HG03378 (cell line): ENCODE measurements at regions not wholly inside any gene's neighbourhood (a gene's known extent, or its start where the extent isn't known, plus 50 kb on each side); places are given as distances from the start of the nearest gene placed in this dataset.

Experiments used
- ATAC-seq: cut with Tn5 transposase; IDR thresholded peaks from one replicate; pipeline ENCODE4 v1.9.1; 2021; ENCODE audit warnings: mild to moderate bottlenecking, moderate library complexity; ENCODE audit not compliant: unreplicated experiment

DNA sequence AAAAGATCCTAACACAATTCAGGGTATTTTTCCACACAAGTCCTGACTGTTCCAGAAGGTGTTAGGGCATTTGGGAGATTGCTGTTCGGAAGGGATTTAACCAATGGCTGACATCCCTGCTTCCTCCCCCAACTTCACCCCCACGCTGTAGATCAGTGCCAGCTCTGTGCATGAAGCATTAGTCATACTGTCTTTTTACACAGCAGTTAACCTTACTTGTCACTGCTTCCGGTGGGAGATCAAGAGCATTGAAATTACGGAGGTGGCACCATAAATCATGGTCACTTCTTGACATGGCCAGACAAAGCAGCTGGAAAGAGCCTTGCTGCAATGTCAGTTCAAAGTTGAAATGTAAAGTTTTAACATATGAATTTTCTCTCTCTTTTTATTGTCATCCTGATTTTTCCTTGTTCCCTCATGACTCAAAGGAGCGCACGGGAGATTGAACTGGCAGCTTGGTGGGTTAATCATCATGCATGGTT lies 70.2 kb downstream of the HRH4 start:
- no peak for ATAC-seq

DNA sequence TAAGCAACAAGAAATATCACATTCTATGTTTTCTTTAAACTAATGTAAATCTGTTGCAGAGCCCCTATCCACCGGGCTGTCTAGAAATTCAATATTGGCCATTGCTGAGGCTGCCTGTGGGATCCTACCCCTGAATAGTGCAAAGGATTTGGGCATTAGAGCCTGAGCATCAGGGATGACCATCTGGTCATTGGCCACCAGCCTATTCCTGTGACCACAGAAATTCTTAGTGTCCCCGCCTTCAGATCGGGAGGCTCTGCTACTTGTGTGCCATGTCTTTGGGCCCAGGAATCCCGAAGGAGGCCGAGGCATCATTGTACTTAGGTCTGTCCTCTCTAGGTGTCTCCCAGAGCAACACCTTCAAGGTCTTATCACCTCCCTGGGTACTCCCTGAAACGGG lies 73.8 kb downstream of the HRH4 start:
- ATAC-seq, result no peak

DNA sequence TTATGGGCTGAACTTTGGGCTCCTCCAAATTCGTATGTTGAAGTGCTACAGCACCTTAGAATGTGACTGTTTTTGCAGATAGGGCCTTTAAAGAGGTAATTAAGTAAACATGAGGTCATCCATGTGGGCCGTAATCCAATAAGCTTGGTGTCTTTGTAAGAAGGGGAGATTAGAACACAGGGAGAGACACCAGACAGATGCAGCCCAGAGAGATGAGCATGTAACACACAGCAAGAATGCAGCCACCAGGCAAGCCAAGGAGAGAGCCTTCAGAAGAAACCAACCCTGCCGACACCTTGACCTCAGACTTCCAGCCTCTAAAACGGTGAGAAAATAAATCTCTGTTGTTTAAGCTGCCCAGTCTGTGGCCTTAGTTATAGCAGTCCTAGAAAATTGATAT lies 74.3 kb downstream of the HRH4 start:
- no peak for ATAC-seq

DNA sequence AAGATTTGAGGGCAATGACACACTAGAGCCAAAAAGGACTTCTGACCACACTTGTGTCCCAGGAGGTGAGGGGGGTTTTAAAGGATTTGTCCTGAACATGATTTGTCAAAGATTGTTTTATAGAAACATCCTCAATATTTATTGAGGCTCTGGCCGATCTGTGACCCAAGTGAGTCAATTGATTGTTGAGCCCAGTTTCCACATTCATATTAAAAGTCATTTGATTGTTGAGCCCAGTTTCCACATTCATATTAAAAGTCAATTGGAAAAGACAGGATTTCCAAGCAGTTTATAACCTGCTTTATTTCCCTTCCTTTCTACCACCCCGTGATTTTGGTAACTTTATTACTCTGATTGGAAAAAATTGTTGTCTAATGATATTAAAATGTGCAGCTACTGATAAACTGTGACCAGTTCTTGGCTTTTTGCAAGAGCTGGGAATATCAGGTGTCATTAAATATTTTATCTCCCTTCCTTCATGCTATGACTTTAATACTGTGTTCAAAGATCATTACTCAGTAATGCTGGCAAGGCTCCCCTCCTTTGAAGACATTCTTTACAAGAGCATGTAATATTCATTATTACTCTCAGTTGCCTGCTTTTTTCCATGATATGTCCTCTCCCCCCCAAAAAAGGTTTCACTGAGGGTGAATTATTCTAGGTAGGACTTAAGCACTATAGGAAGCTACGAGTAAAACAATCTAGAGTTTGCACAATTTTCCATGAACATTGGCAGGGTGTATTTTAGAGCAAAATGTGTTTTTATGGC lies 75.3 kb downstream of the HRH4 start:
- no peak for ATAC-seq

DNA sequence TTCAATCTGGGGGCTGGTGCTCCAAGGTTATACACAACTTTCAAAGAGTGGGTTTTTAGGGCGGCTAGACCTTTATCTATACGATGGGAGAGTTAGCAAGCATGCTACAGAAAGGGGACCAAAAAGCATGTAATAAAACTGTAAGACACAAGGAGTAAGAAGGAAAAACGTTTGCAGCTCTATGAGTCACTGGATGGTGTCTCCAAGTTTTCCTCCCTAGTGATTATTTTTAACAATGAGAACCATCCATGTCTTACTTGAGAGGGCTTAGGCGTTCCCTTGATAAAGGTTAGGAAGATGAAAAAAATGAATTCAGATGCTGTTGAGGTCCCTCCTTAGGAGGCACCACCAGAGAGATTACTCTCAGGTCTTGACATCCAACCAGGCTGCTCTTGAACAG lies 75.9 kb downstream of the HRH4 start:
- ATAC-seq, result no peak

DNA sequence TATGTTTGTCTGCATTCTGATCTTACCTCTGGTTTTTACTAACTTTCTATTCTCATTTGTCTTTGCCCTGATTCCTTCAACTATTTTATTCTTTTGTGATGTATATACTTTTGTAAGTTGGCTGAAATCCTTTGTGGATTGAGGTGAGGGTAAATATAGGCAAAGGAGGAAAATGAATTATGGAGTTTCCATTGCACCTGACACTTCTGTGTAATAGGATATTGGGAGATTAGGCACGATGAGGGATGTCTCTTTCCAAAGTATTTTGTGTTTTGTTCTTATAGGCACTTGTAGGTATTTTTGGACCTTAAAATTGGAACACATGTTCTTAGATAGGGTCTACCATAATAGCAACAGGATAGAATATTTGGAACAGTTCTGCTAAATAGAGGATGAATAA lies 76.4 kb downstream of the HRH4 start:
- no peak for ATAC-seq

- no peak for ATAC-seq
Measured at GRCh38 chr18:24538414-24539264, 78.2 kb downstream of the HRH4 start.

DNA sequence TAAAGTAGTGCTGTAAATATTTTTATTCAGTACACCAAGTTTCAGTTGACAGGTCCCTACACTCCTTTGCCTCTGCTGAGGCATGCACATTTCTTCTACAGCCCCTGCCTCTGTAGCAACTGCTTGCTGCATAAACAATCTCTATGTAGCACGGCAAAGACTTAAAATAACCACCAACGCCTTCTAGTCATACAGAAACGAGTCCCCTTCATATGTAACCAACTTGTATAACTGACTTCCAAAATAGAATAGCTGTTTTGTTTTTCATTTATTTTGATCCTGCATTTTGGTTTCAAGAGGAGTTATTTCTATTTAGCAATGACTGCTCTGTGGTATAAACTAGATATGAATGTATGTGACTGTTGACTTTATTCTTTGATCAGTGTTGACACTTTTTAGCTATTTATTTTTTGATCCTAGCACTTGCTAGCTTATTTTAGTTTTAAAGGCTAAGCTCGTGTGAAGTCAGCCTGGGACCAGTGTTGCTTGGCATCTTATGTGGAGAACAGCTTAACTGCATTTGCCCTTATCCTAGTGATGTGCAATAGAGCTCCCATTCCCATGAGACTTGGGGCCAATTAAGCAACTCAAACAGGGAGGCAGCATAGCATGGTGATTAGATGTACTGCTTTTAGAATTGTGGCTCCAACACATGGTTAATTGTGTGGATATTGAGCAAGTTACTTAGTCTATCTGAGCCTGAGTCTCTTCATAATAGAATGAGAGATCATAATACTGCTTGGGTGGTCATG lies 79.6 kb downstream of the HRH4 start:
- no peak for ATAC-seq

GRCh38 chr18:24540896-24541295 lies 80.5 kb downstream of the HRH4 start:
- no peak for ATAC-seq

DNA sequence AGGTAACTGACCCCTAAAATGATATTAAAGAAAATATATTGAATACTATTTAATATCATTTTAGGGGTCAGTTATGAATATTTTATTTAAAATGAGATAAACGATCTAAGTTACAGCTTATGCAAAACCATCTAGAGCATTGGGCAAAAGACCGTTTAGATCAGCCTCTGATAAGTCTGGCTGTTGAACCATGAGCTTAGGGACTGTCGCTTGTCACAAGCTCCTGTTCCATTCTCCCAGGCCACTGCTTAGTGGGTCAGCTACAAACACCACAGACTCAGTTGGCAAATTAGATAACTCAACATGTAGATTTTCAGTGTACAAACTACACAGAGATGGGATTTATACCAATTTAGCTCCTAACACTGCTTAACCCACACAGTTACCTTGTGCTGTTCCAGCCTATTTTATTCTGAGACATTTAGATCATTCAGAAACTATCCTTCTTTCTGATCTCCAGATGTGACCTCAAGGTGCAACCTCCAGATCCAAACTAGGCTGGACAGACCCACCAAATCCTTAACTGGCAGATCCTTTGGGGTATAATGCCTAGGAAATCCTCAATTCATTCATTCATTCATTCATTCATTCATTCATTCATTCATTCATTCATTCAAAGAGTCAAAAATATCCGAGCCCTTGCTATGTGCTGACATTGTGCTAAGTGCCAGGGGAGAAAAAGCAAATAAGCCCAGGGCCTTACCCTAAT lies 82.8 kb downstream of the HRH4 start:
- no peak for ATAC-seq

GRCh38 chr18:24543795-24544498 lies 83.5 kb downstream of the HRH4 start:
- ATAC-seq, result no peak

GRCh38 chr18:24544949-24545348 lies 84.5 kb downstream of the HRH4 start:
- ATAC-seq, result no peak

DNA sequence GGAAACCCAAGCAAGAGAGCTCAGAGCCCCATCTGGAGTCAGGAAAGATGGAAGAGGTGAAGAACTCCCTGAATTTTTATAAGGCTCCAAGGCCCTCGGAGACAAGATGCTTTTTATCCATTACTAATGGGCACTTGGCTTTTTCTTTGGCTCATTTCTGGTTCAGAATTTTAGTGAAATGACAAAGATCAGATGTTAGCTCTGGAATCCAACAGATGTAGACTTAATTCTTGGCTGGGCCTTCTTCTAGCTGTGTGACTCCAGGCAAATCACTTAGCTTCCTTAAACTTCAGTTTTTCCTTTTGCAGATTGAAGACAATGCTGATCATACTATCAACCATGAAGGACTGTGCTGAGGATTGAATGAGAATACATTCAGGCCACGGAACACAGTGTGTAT lies 85.2 kb downstream of the HRH4 start:
- ATAC-seq, result no peak

- ATAC-seq, result no peak
Measured at GRCh38 chr18:24546307-24546706, 85.9 kb downstream of the HRH4 start.

- no peak for ATAC-seq
Measured at GRCh38 chr18:24548583-24548982, 88.1 kb downstream of the HRH4 start.

DNA sequence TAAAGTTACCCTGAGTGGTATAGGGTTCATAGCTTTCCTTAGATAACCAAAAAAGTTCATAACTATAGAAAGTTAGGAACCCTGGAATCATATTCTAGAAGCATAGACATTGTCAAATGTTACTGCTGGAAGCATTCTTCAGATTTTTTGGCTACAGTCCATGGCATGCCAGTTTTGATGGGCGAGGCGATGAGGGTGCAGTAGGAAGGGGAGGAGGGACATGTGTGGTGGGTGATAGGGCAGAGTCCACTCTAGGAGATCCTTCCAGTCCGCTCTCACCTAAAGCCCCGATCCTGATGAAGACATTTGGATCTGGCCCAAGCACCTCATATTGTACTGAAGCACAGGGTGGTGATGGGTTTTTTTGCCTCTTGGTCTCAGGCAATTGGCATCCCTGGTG lies 91.8 kb downstream of the HRH4 start:
- no peak for ATAC-seq

GRCh38 chr18:24553571-24554285 lies 93.3 kb downstream of the HRH4 start:
- ATAC-seq, result no peak

- ATAC-seq, result no peak
Measured at GRCh38 chr18:24558403-24558802, 98.0 kb downstream of the HRH4 start.

DNA sequence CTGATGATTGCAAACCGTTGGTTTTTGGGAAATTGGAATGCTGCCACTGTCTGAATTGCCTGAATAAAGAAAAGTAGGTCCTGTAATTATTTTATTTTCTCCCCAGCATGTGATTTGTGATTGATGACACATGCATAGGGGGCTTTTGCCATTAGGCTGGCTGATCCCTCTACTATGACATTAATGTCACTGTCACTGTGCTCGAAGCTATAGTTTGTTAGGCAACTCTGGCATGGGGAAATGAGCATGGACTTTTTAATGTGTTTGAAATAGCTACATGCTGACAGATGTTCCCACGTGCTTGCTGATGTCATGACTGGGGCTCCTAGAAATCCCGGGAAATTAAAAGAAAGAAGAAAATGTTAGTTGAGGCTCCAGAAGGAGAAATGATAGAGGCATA lies 99.1 kb downstream of the HRH4 start:
- ATAC-seq, result no peak
